ENCODE measurements at regions not wholly inside any gene's neighbourhood (a gene's known extent, or its start where the extent isn't known, plus 50 kb on each side); places are given as distances from the start of the nearest gene placed in this dataset.
"Not testable (repeated sequence)": the region's sequence is repeated elsewhere in the genome, so short reads cannot be mapped to it uniquely, and the experiment has no call there.

GRCh38 chr3:31321620-31322019 lies 211.1 kb upstream of the STT3B start:
- TF ChIP-seq MAX (IDR thresholded peaks at IDR 0.05; ENCODE audit: low read depth, low read length), result no peak
- TF ChIP-seq MYC (IDR thresholded peaks at IDR 0.05; ENCODE audit: low read depth, low read length), result no peak
- TF ChIP-seq POLR2A (IDR thresholded peaks at IDR 0.05; ENCODE audit: extremely low read depth, insufficient read length), result no peak
- TF ChIP-seq CTCF (IDR thresholded peaks at IDR 0.05; ENCODE audit: low read depth, low read length), result no peak

GRCh38 chr3:31322460-31322859 lies 210.3 kb upstream of the STT3B start:
- H3K4me3 ChIP-seq (ENCODE audit: low read depth, low read length), result no peak overlapping the region
- DNase-seq (ENCODE audit: low read depth), result no peak
- TF ChIP-seq POLR2A (IDR thresholded peaks at IDR 0.05; ENCODE audit: extremely low read depth, insufficient read length) (no peak), CTCF (IDR thresholded peaks at IDR 0.05; ENCODE audit: low read depth, low read length) (no peak)

More at GRCh38 chr3:31321620-31322019, 211.1 kb upstream of the STT3B start:
- DNase-seq (ENCODE audit: low read depth), result no peak
- H3K4me3 ChIP-seq (ENCODE audit: low read depth, low read length), result no peak overlapping the region

GRCh38 chr3:31327826-31328357 lies 204.8 kb upstream of the STT3B start:
- not testable (repeated sequence) for DNase-seq (ENCODE audit: low read depth); H3K4me3 ChIP-seq (ENCODE audit: low read depth, low read length)

- TF ChIP-seq CTCF (IDR thresholded peaks at IDR 0.05; ENCODE audit: low read depth, low read length) (no peak), MAX (IDR thresholded peaks at IDR 0.05; ENCODE audit: low read depth, low read length) (no peak), POLR2A (IDR thresholded peaks at IDR 0.05; ENCODE audit: extremely low read depth, insufficient read length) (no peak), MYC (IDR thresholded peaks at IDR 0.05; ENCODE audit: low read depth, low read length) (no peak)
- no peak overlapping the region for H3K4me3 ChIP-seq (ENCODE audit: low read depth, low read length)
- no peak for DNase-seq (ENCODE audit: low read depth)
Measured at GRCh38 chr3:31331278-31331677, 201.4 kb upstream of the STT3B start.

GRCh38 chr3:31341130-31341529 lies 191.6 kb upstream of the STT3B start:
- no peak for DNase-seq (ENCODE audit: low read depth)
- no peak overlapping the region for H3K4me3 ChIP-seq (ENCODE audit: low read depth, low read length)
- TF ChIP-seq POLR2A (IDR thresholded peaks at IDR 0.05; ENCODE audit: extremely low read depth, insufficient read length), result no peak
- TF ChIP-seq MYC (IDR thresholded peaks at IDR 0.05; ENCODE audit: low read depth, low read length), result no peak
- no peak for TF ChIP-seq MAX (IDR thresholded peaks at IDR 0.05; ENCODE audit: low read depth, low read length)
- no peak for TF ChIP-seq CTCF (IDR thresholded peaks at IDR 0.05; ENCODE audit: low read depth, low read length)

GRCh38 chr3:31343075-31343474 lies 189.7 kb upstream of the STT3B start:
- DNase-seq (ENCODE audit: low read depth), result no peak
- TF ChIP-seq POLR2A (IDR thresholded peaks at IDR 0.05; ENCODE audit: extremely low read depth, insufficient read length) (no peak), MAX (IDR thresholded peaks at IDR 0.05; ENCODE audit: low read depth, low read length) (no peak), CTCF (IDR thresholded peaks at IDR 0.05; ENCODE audit: low read depth, low read length) (no peak), MYC (IDR thresholded peaks at IDR 0.05; ENCODE audit: low read depth, low read length) (no peak)
- H3K4me3 ChIP-seq (ENCODE audit: low read depth, low read length), result no peak overlapping the region
